Keratinocyte (primary cell): ENCODE measurements at regions not wholly inside any gene's neighbourhood (a gene's known extent, or its start where the extent isn't known, plus 50 kb on each side); places are given as distances from the start of the nearest gene placed in this dataset.

Experiments used
- DNase-seq: peaks from one replicate; pipeline ENCODE4 v3.0.0-alpha.2; 2011; ENCODE audit warnings: low read depth, missing footprints, low spot score
- FAIRE-seq: peaks from 2 replicates; lab custom pipeline; 2011; peaks lifted over from hg19 to GRCh38; lab: Jason Lieb, UNC
- H2AFZ ChIP-seq: 2 replicates; pipeline ENCODE4 v1.6.0; 2012; ENCODE audit warnings: low read length, control low read depth, inconsistent platforms; ENCODE audit not compliant: control insufficient read depth
- H3K27ac ChIP-seq: 2 replicates; pipeline ENCODE4 v1.5.1; 2011; ENCODE audit warnings: low read length; ENCODE audit not compliant: control insufficient read depth, insufficient read depth
- H3K27me3 ChIP-seq: 3 replicates; pipeline ENCODE4 v1.6.0; 2011; ENCODE audit warnings: low read length; ENCODE audit not compliant: control insufficient read depth, insufficient read depth; ENCODE audit errors: extremely low read depth
- H3K36me3 ChIP-seq, 2 experiments: 2 replicates in 1 of 2; 3 replicates in 1 of 2; pipeline ENCODE4 v1.5.1; 2011; ENCODE audit warnings: low read length in 2 of 2, mild to moderate bottlenecking in 1 of 2; ENCODE audit not compliant: control insufficient read depth in 2 of 2, insufficient read depth in 2 of 2; ENCODE audit errors: extremely low read depth in 1 of 2
- H3K4me1 ChIP-seq: 3 replicates; pipeline ENCODE4 v1.5.1; 2011; ENCODE audit warnings: low read length; ENCODE audit not compliant: control insufficient read depth, insufficient read depth; ENCODE audit errors: extremely low read depth
- H3K4me2 ChIP-seq: 3 replicates; pipeline ENCODE4 v1.6.0; 2011; ENCODE audit warnings: low read depth, low read length; ENCODE audit not compliant: control insufficient read depth, insufficient read depth; ENCODE audit errors: extremely low read depth
- H3K4me3 ChIP-seq, 3 experiments: fragments of 200-600 bp in 1 of 3; sonication (generic) in 1 of 3; 2 replicates in 2 of 3; 3 replicates in 1 of 3; pipeline ENCODE4 v1.5.1; 2011 to 2016; ENCODE audit warnings: low read length in 3 of 3, mild to moderate bottlenecking in 3 of 3, control low read depth in 2 of 3, inconsistent platforms in 1 of 3, low read depth in 1 of 3, mixed read lengths in 1 of 3, mixed run types in 1 of 3, moderate library complexity in 1 of 3; ENCODE audit not compliant: control insufficient read depth in 2 of 3, insufficient read depth in 2 of 3; ENCODE audit errors: extremely low read depth in 1 of 3
- H3K79me2 ChIP-seq: 2 replicates; pipeline ENCODE4 v1.6.0; 2012; ENCODE audit warnings: low read length; ENCODE audit not compliant: control insufficient read depth, insufficient read depth
- H3K9ac ChIP-seq: 3 replicates; pipeline ENCODE4 v1.6.0; 2011; ENCODE audit warnings: low read length; ENCODE audit not compliant: control insufficient read depth, insufficient read depth; ENCODE audit errors: extremely low read depth
- H3K9me1 ChIP-seq: 3 replicates; pipeline ENCODE4 v1.6.0; 2011; ENCODE audit warnings: low read length; ENCODE audit not compliant: control insufficient read depth, insufficient read depth; ENCODE audit errors: extremely low read depth
- H3K9me3 ChIP-seq: 2 replicates; pipeline ENCODE4 v1.5.1; 2012; ENCODE audit warnings: low read depth, low read length; ENCODE audit not compliant: control insufficient read depth
- H4K20me1 ChIP-seq: 3 replicates; pipeline ENCODE4 v1.6.0; 2011; ENCODE audit warnings: low read length; ENCODE audit not compliant: control insufficient read depth, insufficient read depth; ENCODE audit errors: extremely low read depth
- CTCF ChIP-seq, 3 experiments: IDR thresholded peaks in 1 of 3; conservative IDR thresholded peaks in 1 of 3; optimal IDR thresholded peaks in 1 of 3; 2 replicates in 2 of 3; 3 replicates in 1 of 3; pipeline versions ENCODE3 to v1.5.1; 2011; ENCODE audit warnings: low read length in 3 of 3, mild to moderate bottlenecking in 3 of 3, moderate library complexity in 2 of 3, control low read depth in 1 of 3, inconsistent platforms in 1 of 3; ENCODE audit not compliant: insufficient read depth in 2 of 3; ENCODE audit errors: extremely low read depth in 1 of 3
- EZH2 ChIP-seq: IDR thresholded peaks from one replicate; pipeline ENCODE4 v1.6.1; 2012; ENCODE audit warnings: inconsistent platforms, mild to moderate bottlenecking, low read length, moderate library complexity
- dilution Hi-C: fragments of 300-500 bp; cut with MboI; formaldehyde crosslinking; loops from one replicate; pipeline ENCODE4 v1.7.0; 2020; ENCODE audit warnings: low sequenced_read_pairs; ENCODE audit not compliant: extremely low pct_ligation_motif_present

GRCh38 chr2:40734797-40735196 lies 282.9 kb upstream of the SLC8A1 start:
- Histone ChIP-seq H3K4me1 (no peaks in the 10 kb centered on the region), H3K4me2 (no peak overlapping the region), H3K27ac (no peak overlapping the region), H3K9me3 (no peaks in the 10 kb centered on the region), H3K4me3 (no peak overlapping the region), H3K36me3 (no peaks in the 10 kb centered on the region), H3K9ac (no peak overlapping the region), H4K20me1 (no peaks in the 10 kb centered on the region), H2AFZ (no peak overlapping the region), H3K9me1 (no peaks in the 10 kb centered on the region), H3K79me2 (no peaks in the 10 kb centered on the region), H3K27me3 (no peaks in the 10 kb centered on the region)
- dilution Hi-C loops = no loop called here
- no peak for FAIRE-seq
- no peak for TF ChIP-seq CTCF (optimal IDR thresholded peaks at IDR 0.05 in 1 of 3, IDR thresholded peaks at IDR 0.05 in 1 of 3, conservative IDR thresholded peaks at IDR 0.05 in 1 of 3; ENCODE audit: extremely low read depth in 1 of 3, insufficient read depth in 2 of 3, low read length in 3 of 3)
- no peak for TF ChIP-seq EZH2
- no peak for DNase-seq

DNA sequence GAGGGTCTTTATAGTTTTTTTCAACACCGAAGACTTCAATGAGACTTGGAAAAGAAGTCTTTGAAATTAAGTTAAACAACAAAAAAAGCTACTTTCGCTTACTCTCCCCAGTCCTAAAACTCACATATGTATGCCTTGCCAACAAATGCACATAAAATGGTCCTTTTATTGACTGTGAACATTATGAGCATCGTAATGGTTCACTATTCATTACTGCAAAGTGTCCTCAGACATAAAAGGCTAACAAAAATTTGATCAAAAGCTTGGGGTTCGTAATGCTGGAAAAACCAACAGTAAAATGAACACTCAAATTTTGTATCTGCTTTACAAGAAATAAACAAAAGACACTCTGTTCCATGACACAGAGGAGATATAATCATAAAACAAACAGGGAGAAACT lies 285.3 kb upstream of the SLC8A1 start:
- no peak for FAIRE-seq
- dilution Hi-C loops = no loop called here

More for the DNA sequence above, 285.3 kb upstream of the SLC8A1 start:
- no peaks in the 10 kb centered on the region for H3K4me1 ChIP-seq
- H4K20me1 ChIP-seq = no peaks in the 10 kb centered on the region
- H2AFZ ChIP-seq = no peak overlapping the region
- TF ChIP-seq EZH2 (no peak), CTCF (optimal IDR thresholded peaks at IDR 0.05 in 1 of 3, IDR thresholded peaks at IDR 0.05 in 1 of 3, conservative IDR thresholded peaks at IDR 0.05 in 1 of 3; ENCODE audit: extremely low read depth in 1 of 3, insufficient read depth in 2 of 3, low read length in 3 of 3) (no peak)
- no peak overlapping the region for H3K4me2 ChIP-seq
- H3K27me3 ChIP-seq = no peaks in the 10 kb centered on the region
- H3K9ac ChIP-seq = no peak overlapping the region
- no peaks in the 10 kb centered on the region for H3K9me1 ChIP-seq
- H3K36me3 ChIP-seq = no peaks in the 10 kb centered on the region
- H3K27ac ChIP-seq = no peak overlapping the region
- no peaks in the 10 kb centered on the region for H3K79me2 ChIP-seq
- H3K9me3 ChIP-seq = no peaks in the 10 kb centered on the region
- no peak for DNase-seq
- no peak overlapping the region for H3K4me3 ChIP-seq
